Lower lobe of right lung (tissue), 2 donors: ENCODE measurements at regions not wholly inside any gene's neighbourhood (a gene's known extent, or its start where the extent isn't known, plus 50 kb on each side); places are given as distances from the start of the nearest gene placed in this dataset.
"Not testable (repeated sequence)": the region's sequence is repeated elsewhere in the genome, so short reads cannot be mapped to it uniquely, and the experiment has no call there.

ENCODE experiments used
- ATAC-seq, 2 donors: fragments of 200-7000 bp; cut with Tn5 transposase; one replicate each; pipeline ENCODE4 v1.9.1; 2020 to 2022; ENCODE audit warnings: mild to moderate bottlenecking in 2 of 2, moderate library complexity in 2 of 2
- DNase-seq: peaks from one replicate; pipeline ENCODE4 v3.0.0-alpha.2; 2020
- H3K27ac ChIP-seq: fragments of 200-600 bp; one replicate; pipeline ENCODE4 v1.8.0; 2022
- H3K27me3 ChIP-seq: fragments of 200-600 bp; one replicate; pipeline ENCODE4 v1.8.0; 2022; ENCODE audit warnings: low read depth
- H3K36me3 ChIP-seq: fragments of 200-600 bp; one replicate; pipeline ENCODE4 v1.8.0; 2022; ENCODE audit warnings: mild to moderate bottlenecking
- H3K4me1 ChIP-seq: fragments of 200-600 bp; one replicate; pipeline ENCODE4 v1.8.0; 2022
- H3K4me3 ChIP-seq: fragments of 200-600 bp; one replicate; pipeline ENCODE4 v1.8.0; 2022; ENCODE audit warnings: mild to moderate bottlenecking
- H3K9me3 ChIP-seq: fragments of 200-600 bp; one replicate; pipeline ENCODE4 v1.8.0; 2022
- CTCF ChIP-seq: fragments of 200-600 bp; IDR thresholded peaks from one replicate; pipeline ENCODE4 v1.8.0; 2022; ENCODE audit warnings: antibody characterized with exemption, mild to moderate bottlenecking
- intact Hi-C: fragments of 100-400 bp; cut with DNase I; formaldehyde crosslinking; loops from one replicate; pipeline ENCODE4 v1.11.0; 2022
- donor health status: DM: no; HTN: yes; CAD: no; lungs with severe emphysema.

GRCh38 chr3:194058753-194059152 lies 77.2 kb upstream of the HES1 start:
- Histone ChIP-seq H3K27ac (no peak overlapping the region), H3K4me1 (peaks cover 5% of the 10 kb centered on the region), H3K9me3 (no peaks in the 10 kb centered on the region), H3K27me3 (no peaks in the 10 kb centered on the region), H3K4me3 (peak overlapping the region; percentile 40), H3K36me3 (no peaks in the 10 kb centered on the region)
- no peak for TF ChIP-seq CTCF
- ATAC-seq (no peak), DNase-seq (no peak)
- intact Hi-C loops: no loop called here

GRCh38 chr3:194061421-194062030 lies 74.4 kb upstream of the HES1 start:
- H3K27ac ChIP-seq: no peak overlapping the region
- no peak overlapping the region for H3K4me3 ChIP-seq
- H3K9me3 ChIP-seq: no peaks in the 10 kb centered on the region
- ATAC-seq: no peak
- peaks cover 5% of the 10 kb centered on the region for H3K4me1 ChIP-seq
- no peak for DNase-seq
- intact Hi-C loops: no loop called here
- no peaks in the 10 kb centered on the region for H3K36me3 ChIP-seq
- no peak for TF ChIP-seq CTCF
- no peaks in the 10 kb centered on the region for H3K27me3 ChIP-seq

GRCh38 chr3:194062830-194063229 lies 73.1 kb upstream of the HES1 start:
- no peak for ATAC-seq
- no peaks in the 10 kb centered on the region for H3K36me3 ChIP-seq
- H3K27me3 ChIP-seq: no peaks in the 10 kb centered on the region
- H3K4me1 ChIP-seq: peaks cover 5% of the 10 kb centered on the region
- intact Hi-C loops: no loop called here
- H3K9me3 ChIP-seq: no peaks in the 10 kb centered on the region
- no peak for DNase-seq
- no peak for TF ChIP-seq CTCF
- no peak overlapping the region for H3K4me3 ChIP-seq
- H3K27ac ChIP-seq: no peak overlapping the region

- intact Hi-C loops: no loop called here
- Histone ChIP-seq H3K27me3 (no peaks in the 10 kb centered on the region), H3K27ac (no peak overlapping the region), H3K4me1 (no peaks in the 10 kb centered on the region), H3K9me3 (no peaks in the 10 kb centered on the region), H3K36me3 (no peaks in the 10 kb centered on the region), H3K4me3 (no peak overlapping the region)
- TF ChIP-seq CTCF: no peak
- DNase-seq: no peak
- ATAC-seq: no peak
Measured at GRCh38 chr3:194064380-194065332, 71.3 kb upstream of the HES1 start.

GRCh38 chr3:194067327-194067726 lies 68.6 kb upstream of the HES1 start:
- H3K36me3 ChIP-seq, ATAC-seq, H3K27ac ChIP-seq, intact Hi-C loops, H3K27me3 ChIP-seq, DNase-seq, H3K4me3 ChIP-seq, H3K9me3 ChIP-seq: not testable (repeated sequence)
- H3K4me1 ChIP-seq: peaks cover 21% of the 10 kb centered on the region

- DNase-seq (no peak), ATAC-seq (no peak)
- no peak for TF ChIP-seq CTCF
Measured at GRCh38 chr3:194067949-194068362, 68.0 kb upstream of the HES1 start.

More at GRCh38 chr3:194067949-194068362, 68.0 kb upstream of the HES1 start:
- Histone ChIP-seq H3K4me1 (peaks cover 21% of the 10 kb centered on the region), H3K4me3 (no peak overlapping the region), H3K9me3 (no peaks in the 10 kb centered on the region), H3K27ac (no peak overlapping the region), H3K36me3 (no peaks in the 10 kb centered on the region), H3K27me3 (no peaks in the 10 kb centered on the region)
- intact Hi-C loops: no loop called here
